Endothelial cell of umbilical vein (primary cell): ENCODE measurements at regions not wholly inside any gene's neighbourhood (a gene's known extent, or its start where the extent isn't known, plus 50 kb on each side); places are given as distances from the start of the nearest gene placed in this dataset.

Source experiments
- POLR2A ChIP-seq: IDR thresholded peaks from 2 replicates; pipeline ENCODE4 v1.6.1; 2012; ENCODE audit warnings: low read depth, mild to moderate bottlenecking, control low read depth, low read length
- POLR2AphosphoS5 ChIP-seq: IDR thresholded peaks from 2 replicates; pipeline ENCODE4 v1.6.1; 2012; ENCODE audit warnings: low read depth, mild to moderate bottlenecking, control low read depth, low read length, moderate library complexity; ENCODE audit not compliant: insufficient read depth

DNA sequence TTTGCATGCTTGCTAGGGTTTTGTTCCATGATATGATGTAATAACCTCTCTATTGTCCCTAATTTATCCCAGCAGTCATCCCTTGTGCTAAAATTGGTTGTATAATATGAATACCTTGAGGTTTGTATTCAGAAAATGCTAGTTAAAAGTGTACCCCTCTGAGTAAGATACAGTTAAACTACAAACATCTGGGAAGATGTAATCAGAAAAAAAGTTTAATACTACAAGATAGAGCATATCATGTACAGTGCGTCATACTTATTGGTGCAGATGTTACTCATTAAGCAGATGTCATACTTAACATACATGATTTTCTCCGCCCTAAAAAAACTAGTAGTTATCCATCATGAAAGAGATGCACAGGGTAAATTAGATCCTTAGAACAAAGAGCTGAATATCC is 336.1 kb upstream of the KCND2 start:
- TF ChIP-seq POLR2A, result no peak
- TF ChIP-seq POLR2AphosphoS5, result no peak
